IMR-90 (cell line): ENCODE measurements at regions not wholly inside any gene's neighbourhood (a gene's known extent, or its start where the extent isn't known, plus 50 kb on each side); places are given as distances from the start of the nearest gene placed in this dataset.

Experiments
- ATAC-seq: fragments of 200-7000 bp; cut with Tn5 transposase; 2 replicates; pipeline ENCODE4 v1.9.1; 2020; ENCODE audit warnings: low read depth, mild to moderate bottlenecking, moderate library complexity
- BruUV-seq: library from RNA; stranded (reverse); fragments of 400-500 nt; replicated peaks from 2 replicates; lab custom pipeline; 2021; lab: Mats Ljungman, UMichigan
- CTCF ChIA-PET: fragments of 300-600 bp; formaldehyde crosslinking; extraction: SDS; loops from one replicate; lab custom pipeline; 2021; ENCODE audit warnings: antibody characterized with exemption; lab: Yijun Ruan, JAX
- POLR2A ChIA-PET: fragments of 300-600 bp; sonication (Branson Sonifier 250); formaldehyde crosslinking; loops from one replicate; lab custom pipeline; 2022; ENCODE audit warnings: antibody characterized with exemption; ENCODE audit not compliant: unreplicated experiment; lab: Charles Lee
- DNase-seq: peaks from one replicate; pipeline ENCODE4 v3.0.0; 2013
- H2AFZ ChIP-seq: replicated peaks from 2 replicates; pipeline ENCODE3; 2013; ENCODE audit warnings: low read length, mild to moderate bottlenecking; ENCODE audit not compliant: poor library complexity
- H2AK5ac ChIP-seq: 2 replicates; pipeline ENCODE4 v1.6.1; 2013; ENCODE audit warnings: low read depth, low read length, inconsistent platforms
- H2AK9ac ChIP-seq: replicated peaks from 2 replicates; pipeline ENCODE3; 2013; ENCODE audit warnings: mild to moderate bottlenecking, low read depth, low read length, moderate library complexity; ENCODE audit not compliant: poor library complexity
- H2BK120ac ChIP-seq: 2 replicates; pipeline ENCODE4 v1.6.1; 2013; ENCODE audit warnings: low read depth, low read length, inconsistent platforms
- H2BK15ac ChIP-seq: 3 replicates; pipeline ENCODE4 v1.6.1; 2013; ENCODE audit warnings: low read depth, low read length, inconsistent platforms
- H2BK20ac ChIP-seq: 2 replicates; pipeline ENCODE4 v1.6.1; 2013; ENCODE audit warnings: low read depth, mild to moderate bottlenecking, inconsistent platforms, low read length, moderate library complexity
- H2BK5ac ChIP-seq: 2 replicates; pipeline ENCODE4 v1.6.1; 2013; ENCODE audit warnings: mild to moderate bottlenecking, low read depth, low read length, inconsistent platforms; ENCODE audit not compliant: poor library complexity, severe bottlenecking
- H3K14ac ChIP-seq: replicated peaks from 2 replicates; pipeline ENCODE4 v1.6.1; 2013; ENCODE audit warnings: low read depth, low read length, inconsistent platforms
- H3K18ac ChIP-seq: 2 replicates; pipeline ENCODE4 v1.6.1; 2013; ENCODE audit warnings: low read depth, low read length, control low read depth
- H3K23ac ChIP-seq: 2 replicates; pipeline ENCODE4 v1.6.1; 2013; ENCODE audit warnings: low read depth, low read length, inconsistent platforms
- H3K27ac ChIP-seq: 2 replicates; pipeline ENCODE4 v1.5.1; 2013; ENCODE audit warnings: mild to moderate bottlenecking, control low read depth, low read length; ENCODE audit not compliant: insufficient read depth
- H3K27me3 ChIP-seq: 2 replicates; pipeline ENCODE4 v1.6.1; 2013; ENCODE audit warnings: low read length; ENCODE audit not compliant: control insufficient read depth, insufficient read depth
- H3K36me3 ChIP-seq: 2 replicates; pipeline ENCODE4 v1.6.1; 2013; ENCODE audit warnings: low read length, mixed read lengths; ENCODE audit not compliant: control insufficient read depth, insufficient read depth
- H3K4ac ChIP-seq: 2 replicates; pipeline ENCODE4 v1.6.1; 2013; ENCODE audit warnings: low read depth, low read length, inconsistent platforms
- H3K4me1 ChIP-seq: 2 replicates; pipeline ENCODE4 v1.6.1; 2013; ENCODE audit warnings: low read length, mixed read lengths; ENCODE audit not compliant: control insufficient read depth, insufficient read depth
- H3K4me2 ChIP-seq: 2 replicates; pipeline ENCODE4 v1.6.1; 2013; ENCODE audit warnings: low read depth, mild to moderate bottlenecking, control low read depth, low read length, moderate library complexity
- H3K4me3 ChIP-seq: 2 replicates; pipeline ENCODE4 v1.5.1; 2013; ENCODE audit warnings: low read depth, mild to moderate bottlenecking, control low read depth, low read length, moderate library complexity; ENCODE audit not compliant: insufficient read depth
- H3K56ac ChIP-seq: 2 replicates; pipeline ENCODE4 v1.6.1; 2013; ENCODE audit warnings: low read length, inconsistent platforms; ENCODE audit not compliant: insufficient read depth; ENCODE audit errors: extremely low read depth
- H3K79me1 ChIP-seq, 2 experiments: 2 replicates each; pipeline ENCODE4 v1.6.1; 2013; ENCODE audit warnings: low read length in 2 of 2, inconsistent platforms in 1 of 2, low read depth in 1 of 2
- H3K9ac ChIP-seq: 2 replicates; pipeline ENCODE4 v1.6.1; 2013; ENCODE audit warnings: low read depth, low read length, control low read depth
- H3K9me1 ChIP-seq: 2 replicates; pipeline ENCODE4 v1.6.1; 2013; ENCODE audit warnings: low read length, inconsistent platforms; ENCODE audit not compliant: insufficient read depth
- H3K9me3 ChIP-seq: 2 replicates; pipeline ENCODE4 v1.6.1; 2013; ENCODE audit warnings: low read length; ENCODE audit not compliant: control insufficient read depth, insufficient read depth
- H4K20me1 ChIP-seq: 2 replicates; pipeline ENCODE4 v1.6.1; 2013; ENCODE audit warnings: low read length, inconsistent platforms; ENCODE audit not compliant: insufficient read depth
- H4K5ac ChIP-seq: 2 replicates; pipeline ENCODE4 v1.6.1; 2013; ENCODE audit warnings: mild to moderate bottlenecking, low read depth, low read length, control low read depth
- H4K8ac ChIP-seq, 2 experiments: 2 replicates each; pipeline ENCODE4 v1.6.1; 2013; ENCODE audit warnings: low read depth in 2 of 2, low read length in 2 of 2, control low read depth in 1 of 2, inconsistent platforms in 1 of 2
- H4K91ac ChIP-seq: 2 replicates; pipeline ENCODE4 v1.6.1; 2013; ENCODE audit warnings: low read depth, low read length, inconsistent platforms; ENCODE audit not compliant: insufficient read depth
- CHD1 ChIP-seq: IDR thresholded peaks from 2 replicates; pipeline ENCODE4 v1.6.1; 2012; ENCODE audit warnings: low read depth, low read length, improper control_type of control experiment
- CTCF ChIP-seq: conservative IDR thresholded peaks from 2 replicates; pipeline ENCODE4 v1.5.1; 2012; ENCODE audit warnings: mild to moderate bottlenecking, low read depth, low read length, improper control_type of control experiment
- ELK1 ChIP-seq: fragments of 150-350 bp; IDR thresholded peaks from 2 replicates; pipeline ENCODE4 v1.6.1; 2016; ENCODE audit warnings: low read depth, mild to moderate bottlenecking, low read length, moderate library complexity, borderline replicate concordance
- MAFK ChIP-seq: IDR thresholded peaks from 2 replicates; pipeline ENCODE4 v1.6.1; 2012; ENCODE audit warnings: low read depth, low read length, improper control_type of control experiment
- MAZ ChIP-seq: IDR thresholded peaks from 2 replicates; pipeline ENCODE4 v1.6.1; 2012; ENCODE audit warnings: low read depth, mild to moderate bottlenecking, low read length, improper control_type of control experiment, moderate library complexity, borderline replicate concordance
- SMC3 ChIP-seq: fragments of 150-350 bp; IDR thresholded peaks from 2 replicates; pipeline ENCODE4 v1.6.1; 2016; ENCODE audit warnings: low read depth, mild to moderate bottlenecking, antibody characterized with exemption, low read length, moderate library complexity
- WGBS, 2 experiments: methylation state at CpG; one replicate each; pipeline versions ENCODE4 v1.1.5 to v1.1.7; 2013; ENCODE audit warnings: missing lambda C conversion rate in 2 of 2; ENCODE audit not compliant: insufficient read length in 1 of 2; ENCODE audit errors: extremely low coverage in 2 of 2; 5-methylcytosine and 5-hydroxymethylcytosine counted together
- dilution Hi-C: fragments of 300-500 bp; cut with HindIII; formaldehyde crosslinking; loops from one replicate; pipeline ENCODE4 v1.14.3; 2018; ENCODE audit warnings: low sequenced_read_pairs; ENCODE audit not compliant: unreplicated experiment
- in situ Hi-C: fragments of 300-500 bp; cut with MboI; formaldehyde crosslinking; loops from 3 replicates; pipeline ENCODE4 v1.14.3; 2019; ENCODE audit warnings: low sequenced_read_pairs, inconsistent platforms, mixed read lengths
- intact Hi-C: fragments of 100-400 bp; cut with micrococcal nuclease; formaldehyde crosslinking; loops from 2 replicates; pipeline ENCODE4 v1.10.0; 2022

- Histone ChIP-seq H3K79me1 (no peaks in the 10 kb centered on the region), H3K27me3 (no peaks in the 10 kb centered on the region), H4K8ac (no peak overlapping the region), H3K9me3 (no peaks in the 10 kb centered on the region), H4K5ac (no peak overlapping the region), H2BK20ac (no peak overlapping the region), H2AFZ (no peak overlapping the region), H3K14ac (no peak overlapping the region), H3K4ac (no peak overlapping the region), H2AK9ac (no peak overlapping the region), H3K4me1 (no peaks in the 10 kb centered on the region), H3K18ac (no peak overlapping the region), H4K91ac (no peak overlapping the region), H2BK15ac (no peak overlapping the region), H4K20me1 (no peaks in the 10 kb centered on the region), H3K4me2 (no peak overlapping the region), H3K9ac (no peak overlapping the region), H3K56ac (no peak overlapping the region), H2AK5ac (no peak overlapping the region), H3K4me3 (no peak overlapping the region), H2BK5ac (no peak overlapping the region), H2BK120ac (no peak overlapping the region), H3K9me1 (no peaks in the 10 kb centered on the region), H3K27ac (no peak overlapping the region), H3K23ac (no peak overlapping the region), H3K36me3 (no peaks in the 10 kb centered on the region)
- no TSS peak for BruUV-seq
- no CpG with 5 or more reads among the region's 2 CpGs for WGBS, 2 experiments
- ATAC-seq (no peak), DNase-seq (no peak)
- CTCF ChIA-PET, result no interaction called here
- intact Hi-C loops, result no loop called here
- in situ Hi-C loops, result no loop called here
- TF ChIP-seq MAZ (no peak), CTCF (no peak), MAFK (no peak), CHD1 (no peak), ELK1 (no peak), SMC3 (no peak)
- POLR2A ChIA-PET, result no interaction called here
- dilution Hi-C loops, result no loop called here
Observed at GRCh38 chr1:195075973-195076372, 1532.3 kb downstream of the KCNT2 start.
